ENCODE measurements at regions not wholly inside any gene's neighbourhood (a gene's known extent, or its start where the extent isn't known, plus 50 kb on each side); places are given as distances from the start of the nearest gene placed in this dataset.

DNA sequence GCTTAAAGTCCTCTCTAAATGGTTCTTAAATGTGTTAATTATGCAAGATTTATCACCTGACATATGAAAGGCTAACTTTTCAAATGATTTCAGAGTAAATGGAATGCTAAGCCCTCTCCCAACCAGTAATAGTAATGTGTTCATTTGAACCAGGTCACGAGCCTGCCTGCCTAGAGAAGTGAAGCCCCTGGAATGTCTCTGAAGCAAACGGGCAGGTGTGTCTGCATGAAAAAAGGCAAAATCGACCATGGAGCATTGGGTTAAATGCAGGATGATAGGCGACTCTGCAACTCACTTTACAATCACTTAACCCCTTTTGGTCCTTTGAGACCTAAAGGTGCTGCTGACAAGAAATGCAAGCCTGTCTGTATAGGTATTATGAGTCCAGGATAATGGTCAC is 798.4 kb upstream of the ACVR2A start:
- no peak overlapping the region for H3K4me3 ChIP-seq (replicated peaks in 1 of 2; ENCODE audit: low read depth in 1 of 2, low read length in 2 of 2)
- no TSS peak for BruUV-seq (replicated peaks)
- intact Hi-C loops (cut with micrococcal nuclease), result no loop called here

More for the DNA sequence above, 798.4 kb upstream of the ACVR2A start:
- H3K79me2 ChIP-seq (ENCODE audit: insufficient read depth, low read length), result no peaks in the 10 kb centered on the region
- no peak overlapping the region for H2AFZ ChIP-seq (ENCODE audit: low read depth, low read length, poor library complexity, severe bottlenecking)
- TF ChIP-seq FOSL1 (IDR thresholded peaks at IDR 0.05; ENCODE audit: low read depth) (no peak), EZH2phosphoT487 (IDR thresholded peaks at IDR 0.05; ENCODE audit: borderline replicate concordance) (no peak), ATF3 (IDR thresholded peaks at IDR 0.05) (no peak), TCF7L2 (IDR thresholded peaks at IDR 0.05; ENCODE audit: borderline replicate concordance, extremely low read depth, insufficient read depth, insufficient read length) (no peak), ZNF274 (IDR thresholded peaks at IDR 0.05; ENCODE audit: low read depth, low read length) (no peak), CBX3 (IDR thresholded peaks at IDR 0.05; ENCODE audit: low read depth) (no peak), EGR1 (IDR thresholded peaks at IDR 0.05; ENCODE audit: low read depth) (no peak), SP1 (IDR thresholded peaks at IDR 0.05; ENCODE audit: low read depth) (no peak), ZFX (IDR thresholded peaks at IDR 0.05) (no peak), CEBPB (IDR thresholded peaks at IDR 0.05; ENCODE audit: low read depth) (no peak), RAD21 (IDR thresholded peaks at IDR 0.05; ENCODE audit: low read depth) (no peak), POLR2AphosphoS5 (IDR thresholded peaks at IDR 0.05; ENCODE audit: low read depth, low read length) (no peak), MAX (IDR thresholded peaks at IDR 0.05) (no peak), YY1 (IDR thresholded peaks at IDR 0.05; ENCODE audit: extremely low read depth, insufficient replicate concordance, low read depth, low read length) (no peak), ELF1 (IDR thresholded peaks at IDR 0.05; ENCODE audit: borderline replicate concordance, low read depth) (no peak)
- TF ChIP-seq, protein P1, sequence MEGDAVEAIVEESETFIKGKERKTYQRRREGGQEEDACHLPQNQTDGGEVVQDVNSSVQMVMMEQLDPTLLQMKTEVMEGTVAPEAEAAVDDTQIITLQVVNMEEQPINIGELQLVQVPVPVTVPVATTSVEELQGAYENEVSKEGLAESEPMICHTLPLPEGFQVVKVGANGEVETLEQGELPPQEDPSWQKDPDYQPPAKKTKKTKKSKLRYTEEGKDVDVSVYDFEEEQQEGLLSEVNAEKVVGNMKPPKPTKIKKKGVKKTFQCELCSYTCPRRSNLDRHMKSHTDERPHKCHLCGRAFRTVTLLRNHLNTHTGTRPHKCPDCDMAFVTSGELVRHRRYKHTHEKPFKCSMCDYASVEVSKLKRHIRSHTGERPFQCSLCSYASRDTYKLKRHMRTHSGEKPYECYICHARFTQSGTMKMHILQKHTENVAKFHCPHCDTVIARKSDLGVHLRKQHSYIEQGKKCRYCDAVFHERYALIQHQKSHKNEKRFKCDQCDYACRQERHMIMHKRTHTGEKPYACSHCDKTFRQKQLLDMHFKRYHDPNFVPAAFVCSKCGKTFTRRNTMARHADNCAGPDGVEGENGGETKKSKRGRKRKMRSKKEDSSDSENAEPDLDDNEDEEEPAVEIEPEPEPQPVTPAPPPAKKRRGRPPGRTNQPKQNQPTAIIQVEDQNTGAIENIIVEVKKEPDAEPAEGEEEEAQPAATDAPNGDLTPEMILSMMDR (IDR thresholded peaks at IDR 0.05 in 2 of 3, conservative IDR thresholded peaks at IDR 0.05 in 1 of 3; ENCODE audit: borderline replicate concordance in 1 of 3, insufficient read depth in 1 of 3, low read depth in 2 of 3, low read length in 2 of 3), result no peak
- TF ChIP-seq, protein P2, sequence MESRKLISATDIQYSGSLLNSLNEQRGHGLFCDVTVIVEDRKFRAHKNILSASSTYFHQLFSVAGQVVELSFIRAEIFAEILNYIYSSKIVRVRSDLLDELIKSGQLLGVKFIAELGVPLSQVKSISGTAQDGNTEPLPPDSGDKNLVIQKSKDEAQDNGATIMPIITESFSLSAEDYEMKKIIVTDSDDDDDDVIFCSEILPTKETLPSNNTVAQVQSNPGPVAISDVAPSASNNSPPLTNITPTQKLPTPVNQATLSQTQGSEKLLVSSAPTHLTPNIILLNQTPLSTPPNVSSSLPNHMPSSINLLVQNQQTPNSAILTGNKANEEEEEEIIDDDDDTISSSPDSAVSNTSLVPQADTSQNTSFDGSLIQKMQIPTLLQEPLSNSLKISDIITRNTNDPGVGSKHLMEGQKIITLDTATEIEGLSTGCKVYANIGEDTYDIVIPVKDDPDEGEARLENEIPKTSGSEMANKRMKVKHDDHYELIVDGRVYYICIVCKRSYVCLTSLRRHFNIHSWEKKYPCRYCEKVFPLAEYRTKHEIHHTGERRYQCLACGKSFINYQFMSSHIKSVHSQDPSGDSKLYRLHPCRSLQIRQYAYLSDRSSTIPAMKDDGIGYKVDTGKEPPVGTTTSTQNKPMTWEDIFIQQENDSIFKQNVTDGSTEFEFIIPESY (IDR thresholded peaks at IDR 0.05; ENCODE audit: extremely low read depth, insufficient replicate concordance, low read length), result no peak
- TF ChIP-seq, protein P3, sequence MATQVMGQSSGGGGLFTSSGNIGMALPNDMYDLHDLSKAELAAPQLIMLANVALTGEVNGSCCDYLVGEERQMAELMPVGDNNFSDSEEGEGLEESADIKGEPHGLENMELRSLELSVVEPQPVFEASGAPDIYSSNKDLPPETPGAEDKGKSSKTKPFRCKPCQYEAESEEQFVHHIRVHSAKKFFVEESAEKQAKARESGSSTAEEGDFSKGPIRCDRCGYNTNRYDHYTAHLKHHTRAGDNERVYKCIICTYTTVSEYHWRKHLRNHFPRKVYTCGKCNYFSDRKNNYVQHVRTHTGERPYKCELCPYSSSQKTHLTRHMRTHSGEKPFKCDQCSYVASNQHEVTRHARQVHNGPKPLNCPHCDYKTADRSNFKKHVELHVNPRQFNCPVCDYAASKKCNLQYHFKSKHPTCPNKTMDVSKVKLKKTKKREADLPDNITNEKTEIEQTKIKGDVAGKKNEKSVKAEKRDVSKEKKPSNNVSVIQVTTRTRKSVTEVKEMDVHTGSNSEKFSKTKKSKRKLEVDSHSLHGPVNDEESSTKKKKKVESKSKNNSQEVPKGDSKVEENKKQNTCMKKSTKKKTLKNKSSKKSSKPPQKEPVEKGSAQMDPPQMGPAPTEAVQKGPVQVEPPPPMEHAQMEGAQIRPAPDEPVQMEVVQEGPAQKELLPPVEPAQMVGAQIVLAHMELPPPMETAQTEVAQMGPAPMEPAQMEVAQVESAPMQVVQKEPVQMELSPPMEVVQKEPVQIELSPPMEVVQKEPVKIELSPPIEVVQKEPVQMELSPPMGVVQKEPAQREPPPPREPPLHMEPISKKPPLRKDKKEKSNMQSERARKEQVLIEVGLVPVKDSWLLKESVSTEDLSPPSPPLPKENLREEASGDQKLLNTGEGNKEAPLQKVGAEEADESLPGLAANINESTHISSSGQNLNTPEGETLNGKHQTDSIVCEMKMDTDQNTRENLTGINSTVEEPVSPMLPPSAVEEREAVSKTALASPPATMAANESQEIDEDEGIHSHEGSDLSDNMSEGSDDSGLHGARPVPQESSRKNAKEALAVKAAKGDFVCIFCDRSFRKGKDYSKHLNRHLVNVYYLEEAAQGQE (IDR thresholded peaks at IDR 0.05; ENCODE audit: low read depth), result no peak
- no peaks in the 10 kb centered on the region for H3K4me1 ChIP-seq (ENCODE audit: control insufficient read depth in 1 of 2, insufficient read depth in 2 of 2, low read length in 2 of 2)
- ChIA-PET RAD21 (ENCODE audit: low non-redundant PET in 1 of 2, low total read pairs in 2 of 2, uncharacterized antibody in 2 of 2, unreplicated experiment in 2 of 2) (interaction anchor here in 1 of 2 experiments (1.1 kb wide), 1 partner anchor 864 kb away, joined by 3 read pairs; no protein-coding TSS in a partner anchor), POLR2A (no interaction called here), CTCF (interaction anchor here (1.8 kb wide), 1 partner anchor 865 kb away, joined by 23 read pairs; no protein-coding TSS in a partner anchor)
- H3K9me2 ChIP-seq (ENCODE audit: insufficient read depth), result no peaks in the 10 kb centered on the region
- H3K9me3 ChIP-seq (ENCODE audit: control insufficient read depth in 1 of 2, insufficient read depth in 1 of 2, low read depth in 1 of 2, low read length in 2 of 2), result no peaks in the 10 kb centered on the region
- ATAC-seq (no peak), DNase-seq (ENCODE audit: low read depth, low spot score) (no peak)
- H3K27me3 ChIP-seq (ENCODE audit: insufficient read depth, low read length), result no peaks in the 10 kb centered on the region
- no peak overlapping the region for H3K4me2 ChIP-seq (ENCODE audit: low read length)
- H3K27ac ChIP-seq (ENCODE audit: low read depth, low read length), result no peak overlapping the region
- no peaks in the 10 kb centered on the region for H4K20me1 ChIP-seq (ENCODE audit: insufficient read depth)
- H3K36me3 ChIP-seq (ENCODE audit: control insufficient read depth in 1 of 2, insufficient read depth in 2 of 2, low read length in 2 of 2), result no peaks in the 10 kb centered on the region
- no peak overlapping the region for H3K9ac ChIP-seq (ENCODE audit: low read length)
